ENCODE measurements at regions not wholly inside any gene's neighbourhood (a gene's known extent, or its start where the extent isn't known, plus 50 kb on each side); places are given as distances from the start of the nearest gene placed in this dataset.

DNA sequence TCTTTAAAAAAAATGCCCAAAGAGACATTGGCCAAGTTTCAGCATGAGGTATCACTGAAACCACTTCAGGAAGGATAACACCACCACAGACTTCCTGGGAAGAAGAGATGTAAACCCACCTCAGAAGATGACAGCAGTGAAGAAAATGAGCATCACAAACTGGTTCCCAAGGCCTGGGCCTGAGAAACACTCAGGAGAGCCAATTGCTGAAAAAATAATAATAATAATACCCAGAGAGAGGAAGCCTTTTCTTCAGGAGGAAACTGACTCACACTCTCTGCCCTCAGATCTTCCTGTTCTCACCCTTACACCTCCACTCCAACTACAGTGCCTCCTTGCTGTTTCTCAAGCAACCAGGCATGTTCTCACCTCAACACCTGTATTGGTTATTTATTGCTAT lies 68.1 kb upstream of the MAFB start:
- H3K4me1 Mint-ChIP-seq = no peaks in the 10 kb centered on the region
- no peaks in the 10 kb centered on the region for H3K36me3 ChIP-seq (ENCODE audit: control insufficient read depth, insufficient read depth, low read length)
- DNase-seq = no peak
- H3K4me1 ChIP-seq (ENCODE audit: control insufficient read depth, insufficient read depth, low read length) = no peaks in the 10 kb centered on the region
- H3K4me3 ChIP-seq (ENCODE audit: low read length) = no peak overlapping the region
- H3K9me3 Mint-ChIP-seq = no peaks in the 10 kb centered on the region
- TF ChIP-seq CTCF (conservative IDR thresholded peaks at IDR 0.05) = no peak
- H3K36me3 Mint-ChIP-seq (ENCODE audit: low read depth) = no peaks in the 10 kb centered on the region
- H3K27me3 ChIP-seq (ENCODE audit: control insufficient read depth, insufficient read depth, low read length, poor library complexity, severe bottlenecking) = no peaks in the 10 kb centered on the region
- no peak overlapping the region for H3K4me3 Mint-ChIP-seq
- H3K27me3 Mint-ChIP-seq (ENCODE audit: insufficient read depth) = no peaks in the 10 kb centered on the region
- H3K9me3 ChIP-seq (ENCODE audit: control insufficient read depth, low read length) = no peaks in the 10 kb centered on the region
- H3K27ac Mint-ChIP-seq = no peak overlapping the region
- no peak overlapping the region for H3K9ac ChIP-seq (ENCODE audit: extremely low read depth, low read length, poor library complexity, severe bottlenecking)
- H3K27ac ChIP-seq (ENCODE audit: low read depth, low read length) = no peak overlapping the region

GRCh38 chr20:40758790-40759189 lies 69.8 kb upstream of the MAFB start:
- 33 to 80% methylated on average over 1 to 2 of the region's 2 CpGs for WGBS, 2 experiments (ENCODE audit: insufficient coverage in 1 of 2, insufficient read length in 1 of 2)
- no peaks in the 10 kb centered on the region for H3K27me3 ChIP-seq (ENCODE audit: control insufficient read depth, insufficient read depth, low read length, poor library complexity, severe bottlenecking)
- no peaks in the 10 kb centered on the region for H3K36me3 ChIP-seq (ENCODE audit: control insufficient read depth, insufficient read depth, low read length)
- Mint-ChIP-seq H3K27me3 (ENCODE audit: insufficient read depth) (no peaks in the 10 kb centered on the region), H3K4me1 (no peaks in the 10 kb centered on the region), H3K9me3 (no peaks in the 10 kb centered on the region), H3K27ac (no peak overlapping the region), H3K36me3 (ENCODE audit: low read depth) (no peaks in the 10 kb centered on the region), H3K4me3 (no peak overlapping the region)
- DNase-seq = no peak
- no peak overlapping the region for H3K4me3 ChIP-seq (ENCODE audit: low read length)
- no peak overlapping the region for H3K9ac ChIP-seq (ENCODE audit: extremely low read depth, low read length, poor library complexity, severe bottlenecking)
- no peaks in the 10 kb centered on the region for H3K9me3 ChIP-seq (ENCODE audit: control insufficient read depth, low read length)
- no peak for TF ChIP-seq CTCF (conservative IDR thresholded peaks at IDR 0.05)
- H3K27ac ChIP-seq (ENCODE audit: low read depth, low read length) = no peak overlapping the region
- H3K4me1 ChIP-seq (ENCODE audit: control insufficient read depth, insufficient read depth, low read length) = no peaks in the 10 kb centered on the region

- H3K4me3 ChIP-seq (ENCODE audit: low read length) = no peak overlapping the region
- H3K27ac ChIP-seq (ENCODE audit: low read depth, low read length) = no peak overlapping the region
- no peaks in the 10 kb centered on the region for H3K9me3 ChIP-seq (ENCODE audit: control insufficient read depth, low read length)
- no peaks in the 10 kb centered on the region for H3K4me1 ChIP-seq (ENCODE audit: control insufficient read depth, insufficient read depth, low read length)
- H3K36me3 ChIP-seq (ENCODE audit: control insufficient read depth, insufficient read depth, low read length) = no peaks in the 10 kb centered on the region
- Mint-ChIP-seq H3K27ac (no peak overlapping the region), H3K36me3 (ENCODE audit: low read depth) (no peaks in the 10 kb centered on the region), H3K4me1 (no peaks in the 10 kb centered on the region), H3K9me3 (no peaks in the 10 kb centered on the region), H3K4me3 (no peak overlapping the region), H3K27me3 (ENCODE audit: insufficient read depth) (no peaks in the 10 kb centered on the region)
- no peaks in the 10 kb centered on the region for H3K27me3 ChIP-seq (ENCODE audit: control insufficient read depth, insufficient read depth, low read length, poor library complexity, severe bottlenecking)
- TF ChIP-seq CTCF (conservative IDR thresholded peaks at IDR 0.05) = no peak
- no peak overlapping the region for H3K9ac ChIP-seq (ENCODE audit: extremely low read depth, low read length, poor library complexity, severe bottlenecking)
- DNase-seq = no peak
- 80 to 83% methylated on average over 1 to 2 of the region's 3 CpGs for WGBS, 2 experiments (ENCODE audit: insufficient coverage in 1 of 2, insufficient read length in 1 of 2)
These were observed 71.4 kb upstream of the MAFB start for GRCh38 chr20:40760399-40760798.
